ENCODE measurements at regions not wholly inside any gene's neighbourhood (a gene's known extent, or its start where the extent isn't known, plus 50 kb on each side); places are given as distances from the start of the nearest gene placed in this dataset.

DNA sequence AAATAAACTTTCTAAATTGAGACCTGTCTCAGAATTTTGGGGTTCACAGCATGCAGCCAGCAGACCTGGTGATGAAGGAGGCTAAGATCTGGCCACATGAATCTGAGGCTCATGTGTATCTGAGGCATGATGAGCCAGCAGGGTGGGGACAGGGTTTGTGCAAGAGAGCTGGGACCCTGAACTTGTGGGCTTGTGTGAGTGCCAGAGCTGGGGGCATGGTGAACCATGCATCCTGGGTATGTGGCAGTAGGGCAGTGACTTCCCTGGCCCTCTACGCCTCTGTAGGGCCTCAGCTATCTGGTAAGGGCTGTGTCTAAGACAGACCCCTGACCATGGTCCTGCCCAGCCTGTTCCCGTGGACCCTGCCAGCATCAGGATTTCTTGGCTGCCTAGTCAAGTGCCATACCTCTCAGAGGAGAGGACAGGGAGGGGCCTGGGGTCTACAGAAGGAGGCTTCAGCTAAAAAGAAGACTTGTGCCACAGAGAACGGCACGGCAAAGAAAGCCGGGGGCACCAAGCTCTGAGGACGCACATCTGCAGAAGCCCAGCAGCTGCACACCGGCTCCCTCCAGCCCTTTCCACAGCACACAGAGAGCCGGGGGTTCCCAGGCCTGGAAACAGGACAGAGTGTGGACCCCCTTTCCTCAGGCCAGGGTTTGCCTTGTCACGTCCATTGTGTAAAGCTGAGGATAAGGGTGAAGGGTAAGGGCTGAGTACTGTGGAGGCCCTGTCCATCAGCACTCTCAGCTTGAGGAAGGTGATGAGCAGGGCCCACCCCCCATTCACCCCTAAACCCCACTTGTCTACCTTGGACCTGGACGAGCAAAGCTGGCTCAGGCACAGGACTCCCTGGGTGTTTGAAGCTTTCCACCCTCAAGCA, 130.1 kb downstream of the MRPL36 start:
- no peak overlapping the region for H3K4me3 ChIP-seq
- peaks cover 0 to 9% (median 4%) of the 10 kb centered on the region in 4 donors for H3K9me3 ChIP-seq
- no peaks in the 10 kb centered on the region for H3K36me3 ChIP-seq
- WGBS: 85% methylated on average over 8 of the region's 10 CpGs
- H3K4me1 ChIP-seq: peaks cover 4 to 20% (median 19%) of the 10 kb centered on the region in 4 donors
- TF ChIP-seq, protein P1, sequence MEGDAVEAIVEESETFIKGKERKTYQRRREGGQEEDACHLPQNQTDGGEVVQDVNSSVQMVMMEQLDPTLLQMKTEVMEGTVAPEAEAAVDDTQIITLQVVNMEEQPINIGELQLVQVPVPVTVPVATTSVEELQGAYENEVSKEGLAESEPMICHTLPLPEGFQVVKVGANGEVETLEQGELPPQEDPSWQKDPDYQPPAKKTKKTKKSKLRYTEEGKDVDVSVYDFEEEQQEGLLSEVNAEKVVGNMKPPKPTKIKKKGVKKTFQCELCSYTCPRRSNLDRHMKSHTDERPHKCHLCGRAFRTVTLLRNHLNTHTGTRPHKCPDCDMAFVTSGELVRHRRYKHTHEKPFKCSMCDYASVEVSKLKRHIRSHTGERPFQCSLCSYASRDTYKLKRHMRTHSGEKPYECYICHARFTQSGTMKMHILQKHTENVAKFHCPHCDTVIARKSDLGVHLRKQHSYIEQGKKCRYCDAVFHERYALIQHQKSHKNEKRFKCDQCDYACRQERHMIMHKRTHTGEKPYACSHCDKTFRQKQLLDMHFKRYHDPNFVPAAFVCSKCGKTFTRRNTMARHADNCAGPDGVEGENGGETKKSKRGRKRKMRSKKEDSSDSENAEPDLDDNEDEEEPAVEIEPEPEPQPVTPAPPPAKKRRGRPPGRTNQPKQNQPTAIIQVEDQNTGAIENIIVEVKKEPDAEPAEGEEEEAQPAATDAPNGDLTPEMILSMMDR (IDR thresholded peaks at IDR 0.05): no peak
- TF ChIP-seq POLR2A (IDR thresholded peaks at IDR 0.05; ENCODE audit: low read depth): no peak
- TF ChIP-seq EP300 (IDR thresholded peaks at IDR 0.05): no peak
- no peak for TF ChIP-seq POLR2AphosphoS5 (IDR thresholded peaks at IDR 0.05)
- peaks cover 0 to 98% (median 34%) of the 10 kb centered on the region in 4 donors for H3K27me3 ChIP-seq
- DNase-seq (ENCODE audit: extremely low spot score): peak; percentile 90
- H3K27ac ChIP-seq (replicated peaks in 1 of 4): no peak overlapping the region
- intact Hi-C loops (cut with DNase I): no loop called here

DNA sequence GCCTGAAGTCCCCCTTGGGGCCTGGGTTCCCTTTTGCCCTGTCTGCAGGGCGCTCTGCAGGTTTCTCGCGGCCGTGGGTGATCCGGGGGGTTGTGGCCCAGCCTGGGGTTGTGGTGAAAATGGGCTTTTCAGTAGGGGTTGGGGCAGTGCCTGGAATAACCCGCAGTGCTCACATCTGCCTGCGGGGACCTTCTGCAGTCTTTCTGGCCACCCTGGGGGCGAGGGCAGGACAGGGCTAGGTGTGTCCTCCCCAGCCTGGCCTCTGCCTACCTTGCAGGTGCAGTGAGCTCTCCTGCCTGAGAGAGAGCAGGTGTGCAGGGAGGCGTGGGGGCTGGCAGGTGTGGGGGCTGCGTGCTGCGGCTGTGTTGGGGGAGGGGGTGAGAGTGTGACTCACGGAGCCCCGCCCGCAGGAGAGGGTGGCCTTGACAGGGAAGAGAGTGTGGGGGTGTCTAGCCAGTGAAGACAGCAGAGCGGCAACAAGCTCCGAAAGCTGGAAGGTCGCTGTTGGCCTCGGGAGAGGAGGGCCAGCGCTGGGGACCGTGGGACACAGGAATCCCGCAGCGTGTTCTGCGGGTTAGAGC, 131.4 kb downstream of the MRPL36 start:
- Histone ChIP-seq H3K27ac (replicated peaks in 1 of 4) (no peak overlapping the region), H3K36me3 (no peaks in the 10 kb centered on the region), H3K9me3 (peaks cover 0 to 9% (median 4%) of the 10 kb centered on the region in 4 donors), H3K4me1 (peaks cover 4 to 20% (median 19%) of the 10 kb centered on the region in 4 donors), H3K4me3 (no peak overlapping the region), H3K27me3 (peaks cover 0 to 96% (median 35%) of the 10 kb centered on the region in 4 donors)
- no peak for DNase-seq (ENCODE audit: extremely low spot score)
- WGBS: 20% methylated on average over 22 of the region's 23 CpGs
- intact Hi-C loops (cut with DNase I): no loop called here
- TF ChIP-seq POLR2A (IDR thresholded peaks at IDR 0.05; ENCODE audit: low read depth) (no peak), POLR2AphosphoS5 (IDR thresholded peaks at IDR 0.05) (no peak)

DNA sequence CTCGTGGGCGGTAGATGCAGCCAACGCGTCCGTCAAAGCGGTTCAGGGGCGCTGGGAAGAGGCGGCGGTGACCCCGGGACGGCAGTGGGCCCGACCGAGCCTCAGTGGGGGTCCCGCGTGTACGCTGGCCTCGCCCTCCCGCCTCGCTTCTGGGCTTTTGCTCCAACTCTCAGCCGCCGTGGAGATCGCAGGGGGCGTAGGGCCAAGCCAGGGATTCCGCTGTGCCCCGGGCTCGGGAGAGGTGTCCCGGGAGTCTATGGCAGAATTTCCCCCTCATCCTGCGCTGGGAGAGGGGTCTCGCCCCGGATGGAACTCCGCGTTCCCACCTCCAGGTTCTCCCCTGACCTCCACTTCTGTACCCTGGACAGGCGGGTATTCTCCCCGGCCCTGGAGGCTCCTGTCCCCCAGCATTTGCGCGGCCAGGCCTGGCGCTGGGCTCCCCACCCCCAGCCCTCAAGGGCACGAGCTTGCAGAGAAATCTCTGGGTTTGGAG, 131.9 kb downstream of the MRPL36 start:
- TF ChIP-seq POLR2AphosphoS5 (IDR thresholded peaks at IDR 0.05) (no peak), POLR2A (IDR thresholded peaks at IDR 0.05; ENCODE audit: low read depth) (no peak), EP300 (IDR thresholded peaks at IDR 0.05) (no peak)
- TF ChIP-seq, protein P1 (IDR thresholded peaks at IDR 0.05): no peak
- H3K36me3 ChIP-seq: no peaks in the 10 kb centered on the region
- no peak overlapping the region for H3K27ac ChIP-seq (replicated peaks in 1 of 4)
- DNase-seq (ENCODE audit: extremely low spot score): peak; percentile 89
- peaks cover 0 to 95% (median 35%) of the 10 kb centered on the region in 4 donors for H3K27me3 ChIP-seq
- peak overlapping the region; percentile 29 to 50 (median 40) for H3K4me3 ChIP-seq
- 10% methylated on average over 22 of the region's 38 CpGs for WGBS
- H3K4me1 ChIP-seq: peaks cover 4 to 20% (median 19%) of the 10 kb centered on the region in 4 donors
- peaks cover 0 to 9% (median 4%) of the 10 kb centered on the region in 4 donors for H3K9me3 ChIP-seq
- intact Hi-C loops (cut with DNase I): no loop called here

DNA sequence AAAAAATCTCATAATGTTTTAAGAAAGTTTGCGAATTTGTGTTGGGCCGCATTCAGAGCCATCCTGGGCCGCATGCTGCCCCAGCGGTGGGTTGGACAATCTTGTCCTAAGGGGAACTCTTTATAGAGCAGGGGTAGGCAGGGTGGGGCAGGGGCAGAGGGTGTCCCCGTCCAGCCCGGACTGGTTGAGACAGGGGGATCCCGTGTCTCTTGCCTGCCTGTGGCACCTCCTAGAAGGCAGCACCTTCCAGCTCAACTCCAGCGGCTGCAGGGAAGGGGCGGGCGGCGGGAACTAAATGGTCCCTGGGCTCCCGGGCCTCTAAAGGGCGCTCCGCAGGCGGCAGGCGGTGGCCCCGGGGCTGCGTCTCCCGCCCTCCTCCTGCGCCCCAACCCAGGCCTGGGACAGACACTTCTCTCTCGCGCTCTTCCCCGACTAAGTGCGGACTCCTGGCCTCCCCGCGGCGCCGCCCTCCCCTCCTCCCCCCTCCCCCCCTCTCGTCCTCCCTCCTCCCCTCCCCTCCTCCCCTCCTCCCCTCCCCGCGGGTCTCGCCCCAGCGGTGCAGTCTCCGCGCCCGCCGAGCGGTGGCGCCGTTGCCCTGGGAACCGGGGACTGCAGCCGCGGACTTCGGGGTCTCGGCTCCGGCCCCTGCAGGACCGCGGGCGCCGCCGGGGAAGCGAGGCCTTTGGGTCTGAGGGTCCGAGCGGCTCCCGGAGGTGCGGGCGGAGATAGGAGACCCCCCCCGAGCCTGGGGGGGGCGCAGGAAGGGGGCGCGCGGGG, 132.6 kb downstream of the MRPL36 start:
- DNase-seq (ENCODE audit: extremely low spot score): peak; percentile 57
- H3K36me3 ChIP-seq: no peaks in the 10 kb centered on the region
- peak overlapping the region; percentile 29 to 50 (median 40) for H3K4me3 ChIP-seq
- peaks cover 0 to 95% (median 35%) of the 10 kb centered on the region in 4 donors for H3K27me3 ChIP-seq
- WGBS: 40% methylated on average over 7 of the region's 62 CpGs
- H3K27ac ChIP-seq (replicated peaks in 1 of 4): no peak overlapping the region
- peaks cover 4 to 20% (median 19%) of the 10 kb centered on the region in 4 donors for H3K4me1 ChIP-seq
- peaks cover 0 to 9% (median 4%) of the 10 kb centered on the region in 4 donors for H3K9me3 ChIP-seq
- intact Hi-C loops (cut with DNase I): no loop called here
- TF ChIP-seq, protein P1 (IDR thresholded peaks at IDR 0.05): peak in 1 of 3 experiments; percentile 30
- TF ChIP-seq EP300 (IDR thresholded peaks at IDR 0.05): no peak
